ENCODE measurements at regions not wholly inside any gene's neighbourhood (a gene's known extent, or its start where the extent isn't known, plus 50 kb on each side); places are given as distances from the start of the nearest gene placed in this dataset.

DNA sequence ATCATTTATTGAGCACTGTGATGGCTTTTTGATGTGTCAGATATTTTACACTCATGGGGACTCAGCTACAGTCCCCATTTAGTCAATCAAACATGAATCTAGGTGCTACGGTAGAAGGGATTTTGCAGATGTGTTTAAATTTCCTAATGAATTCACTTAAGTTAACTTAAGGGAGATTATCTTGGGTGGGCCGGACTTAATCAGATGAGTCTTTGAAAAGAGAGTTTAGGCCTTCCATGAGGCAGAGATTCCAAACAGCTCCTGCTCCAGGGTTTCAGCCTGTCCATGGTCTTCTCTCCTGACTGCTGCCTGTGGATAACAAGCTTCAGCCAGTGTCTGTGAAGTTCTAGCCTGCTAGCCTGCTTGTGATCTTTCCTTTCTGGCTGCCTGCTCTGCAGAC is 202.4 kb downstream of the IDS start:
- WGBS, 2 donors (ENCODE audit: extremely low coverage in 2 of 2, insufficient read length in 2 of 2, insufficient replicate concordance in 1 of 2): no CpG with 5 or more reads among the region's 2 CpGs

DNA sequence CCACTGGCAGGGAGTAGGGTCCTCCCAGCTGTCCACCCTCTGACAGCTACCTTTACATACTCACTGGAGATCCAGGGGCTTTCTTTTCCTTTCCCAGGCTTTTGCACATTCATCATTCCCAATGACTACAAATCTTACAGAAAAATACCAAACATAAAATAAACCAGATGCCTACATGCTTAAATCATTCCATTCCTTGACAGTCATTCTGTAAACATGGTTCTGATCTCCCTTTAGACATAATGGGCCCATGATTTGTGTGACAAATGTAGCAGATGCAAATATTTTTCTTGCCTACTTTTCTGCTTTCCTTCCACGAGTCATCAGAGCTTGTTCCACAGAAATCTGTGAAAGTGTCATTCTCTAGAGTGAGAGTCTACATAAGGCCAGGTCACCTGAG is 207.0 kb downstream of the IDS start:
- Histone ChIP-seq H3K18ac (ENCODE audit: low read length) (no peak overlapping the region), H3K4me1 (ENCODE audit: control insufficient read depth in 2 of 2, insufficient read depth in 1 of 2, low read depth in 1 of 2, low read length in 2 of 2) (no peaks in the 10 kb centered on the region), H3K14ac (ENCODE audit: low read length) (no peak overlapping the region), H2BK15ac (ENCODE audit: low read length) (no peak overlapping the region), H2AK5ac (ENCODE audit: low read depth, low read length) (no peak overlapping the region), H2BK12ac (ENCODE audit: low read length) (no peak overlapping the region), H4K8ac (ENCODE audit: low read depth, low read length) (no peak overlapping the region), H2AFZ (ENCODE audit: low read length) (no peak overlapping the region), H3K79me1 (ENCODE audit: low read depth, low read length) (no peaks in the 10 kb centered on the region), H3K4me2 (ENCODE audit: insufficient read depth, low read length, poor library complexity, severe bottlenecking) (no peak overlapping the region), H3K9ac (ENCODE audit: low read depth, low read length, poor library complexity) (no peak overlapping the region), H4K91ac (ENCODE audit: low read depth, low read length, poor library complexity) (no peak overlapping the region), H3K4ac (ENCODE audit: low read length) (no peak overlapping the region), H2BK120ac (ENCODE audit: low read depth, low read length) (no peak overlapping the region), H3K23ac (ENCODE audit: low read depth, low read length, poor library complexity) (no peak overlapping the region), H3K9me3 (replicated peaks in 1 of 2; ENCODE audit: control insufficient read depth in 2 of 2, insufficient read depth in 1 of 2, low read depth in 1 of 2, low read length in 2 of 2) (no peaks in the 10 kb centered on the region), H3K27ac (replicated peaks; ENCODE audit: low read length) (no peak overlapping the region), H3K4me3 (ENCODE audit: low read length in 2 of 2) (no peak overlapping the region), H3K27me3 (ENCODE audit: control insufficient read depth in 3 of 3, insufficient read depth in 3 of 3, low read depth in 1 of 3, low read length in 3 of 3) (no peaks in the 10 kb centered on the region), H3K36me3 (replicated peaks in 1 of 2; ENCODE audit: control insufficient read depth in 2 of 2, insufficient read depth in 2 of 2, low read length in 2 of 2) (no peaks in the 10 kb centered on the region), H2BK5ac (ENCODE audit: low read length) (no peak overlapping the region)
- no peak for DNase-seq (ENCODE audit: low spot score)
- no CpG with 5 or more reads among the region's 1 CpG for WGBS, 2 donors (ENCODE audit: extremely low coverage in 2 of 2, insufficient read length in 2 of 2, insufficient replicate concordance in 1 of 2)

More for the DNA sequence above, 202.4 kb downstream of the IDS start:
- H2BK120ac ChIP-seq (ENCODE audit: low read depth, low read length): no peak overlapping the region
- no peaks in the 10 kb centered on the region for H3K36me3 ChIP-seq (replicated peaks in 1 of 2; ENCODE audit: control insufficient read depth in 2 of 2, insufficient read depth in 2 of 2, low read length in 2 of 2)
- no peaks in the 10 kb centered on the region for H3K4me1 ChIP-seq (ENCODE audit: control insufficient read depth in 2 of 2, insufficient read depth in 1 of 2, low read depth in 1 of 2, low read length in 2 of 2)
- no peaks in the 10 kb centered on the region for H3K79me1 ChIP-seq (ENCODE audit: low read depth, low read length)
- H2BK12ac ChIP-seq (ENCODE audit: low read length): no peak overlapping the region
- no peak overlapping the region for H2AFZ ChIP-seq (ENCODE audit: low read length)
- no peak overlapping the region for H3K4me3 ChIP-seq (ENCODE audit: low read length in 2 of 2)
- no peak overlapping the region for H2BK5ac ChIP-seq (ENCODE audit: low read length)
- no peak overlapping the region for H3K18ac ChIP-seq (ENCODE audit: low read length)
- no peaks in the 10 kb centered on the region for H3K27me3 ChIP-seq (ENCODE audit: control insufficient read depth in 3 of 3, insufficient read depth in 3 of 3, low read depth in 1 of 3, low read length in 3 of 3)
- no peak overlapping the region for H3K23ac ChIP-seq (ENCODE audit: low read depth, low read length, poor library complexity)
- no peak overlapping the region for H3K4me2 ChIP-seq (ENCODE audit: insufficient read depth, low read length, poor library complexity, severe bottlenecking)
- H2BK15ac ChIP-seq (ENCODE audit: low read length): no peak overlapping the region
- DNase-seq (ENCODE audit: low spot score): no peak
- no peak overlapping the region for H4K91ac ChIP-seq (ENCODE audit: low read depth, low read length, poor library complexity)
- no peak overlapping the region for H3K4ac ChIP-seq (ENCODE audit: low read length)
- H3K9me3 ChIP-seq (replicated peaks in 1 of 2; ENCODE audit: control insufficient read depth in 2 of 2, insufficient read depth in 1 of 2, low read depth in 1 of 2, low read length in 2 of 2): no peaks in the 10 kb centered on the region
- H3K27ac ChIP-seq (replicated peaks; ENCODE audit: low read length): no peak overlapping the region
- H3K14ac ChIP-seq (ENCODE audit: low read length): no peak overlapping the region
- H4K8ac ChIP-seq (ENCODE audit: low read depth, low read length): no peak overlapping the region
- H2AK5ac ChIP-seq (ENCODE audit: low read depth, low read length): no peak overlapping the region
- no peak overlapping the region for H3K9ac ChIP-seq (ENCODE audit: low read depth, low read length, poor library complexity)

DNA sequence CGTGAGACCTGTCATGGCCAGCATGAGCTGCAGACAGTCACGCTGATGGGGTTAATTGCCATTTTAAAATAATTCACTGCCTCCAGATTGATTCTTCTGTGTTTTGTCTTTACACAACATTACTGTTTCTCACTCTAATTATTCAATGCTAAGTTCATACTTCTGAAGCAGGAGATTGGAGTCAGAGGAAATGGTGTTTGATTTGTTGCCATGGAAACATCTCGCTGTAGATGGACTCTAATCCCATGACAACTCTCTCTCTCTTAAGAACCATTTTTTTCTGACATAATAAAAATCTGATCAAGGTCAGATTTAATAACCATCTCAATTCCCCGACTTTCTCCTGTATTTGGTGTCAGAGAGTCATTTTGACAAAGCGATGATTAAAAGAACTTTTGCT is 209.0 kb downstream of the IDS start:
- Histone ChIP-seq H4K91ac (ENCODE audit: low read depth, low read length, poor library complexity) (no peak overlapping the region), H3K27ac (replicated peaks; ENCODE audit: low read length) (no peak overlapping the region), H3K9me3 (replicated peaks in 1 of 2; ENCODE audit: control insufficient read depth in 2 of 2, insufficient read depth in 1 of 2, low read depth in 1 of 2, low read length in 2 of 2) (no peaks in the 10 kb centered on the region), H3K4me3 (ENCODE audit: low read length in 2 of 2) (no peak overlapping the region), H2BK12ac (ENCODE audit: low read length) (no peak overlapping the region), H3K18ac (ENCODE audit: low read length) (no peak overlapping the region), H3K9ac (ENCODE audit: low read depth, low read length, poor library complexity) (no peak overlapping the region), H3K27me3 (ENCODE audit: control insufficient read depth in 3 of 3, insufficient read depth in 3 of 3, low read depth in 1 of 3, low read length in 3 of 3) (no peaks in the 10 kb centered on the region), H3K4ac (ENCODE audit: low read length) (no peak overlapping the region), H4K8ac (ENCODE audit: low read depth, low read length) (no peak overlapping the region), H3K14ac (ENCODE audit: low read length) (no peak overlapping the region), H2BK120ac (ENCODE audit: low read depth, low read length) (no peak overlapping the region), H3K36me3 (replicated peaks in 1 of 2; ENCODE audit: control insufficient read depth in 2 of 2, insufficient read depth in 2 of 2, low read length in 2 of 2) (no peaks in the 10 kb centered on the region), H2AFZ (ENCODE audit: low read length) (no peak overlapping the region), H2BK5ac (ENCODE audit: low read length) (no peak overlapping the region), H3K4me2 (ENCODE audit: insufficient read depth, low read length, poor library complexity, severe bottlenecking) (no peak overlapping the region), H2BK15ac (ENCODE audit: low read length) (no peak overlapping the region), H2AK5ac (ENCODE audit: low read depth, low read length) (no peak overlapping the region), H3K79me1 (ENCODE audit: low read depth, low read length) (no peaks in the 10 kb centered on the region), H3K23ac (ENCODE audit: low read depth, low read length, poor library complexity) (no peak overlapping the region), H3K4me1 (ENCODE audit: control insufficient read depth in 2 of 2, insufficient read depth in 1 of 2, low read depth in 1 of 2, low read length in 2 of 2) (no peaks in the 10 kb centered on the region)
- no CpG with 5 or more reads among the region's 5 CpGs for WGBS, 2 donors (ENCODE audit: extremely low coverage in 2 of 2, insufficient read length in 2 of 2, insufficient replicate concordance in 1 of 2)
- no peak for DNase-seq (ENCODE audit: low spot score)

DNA sequence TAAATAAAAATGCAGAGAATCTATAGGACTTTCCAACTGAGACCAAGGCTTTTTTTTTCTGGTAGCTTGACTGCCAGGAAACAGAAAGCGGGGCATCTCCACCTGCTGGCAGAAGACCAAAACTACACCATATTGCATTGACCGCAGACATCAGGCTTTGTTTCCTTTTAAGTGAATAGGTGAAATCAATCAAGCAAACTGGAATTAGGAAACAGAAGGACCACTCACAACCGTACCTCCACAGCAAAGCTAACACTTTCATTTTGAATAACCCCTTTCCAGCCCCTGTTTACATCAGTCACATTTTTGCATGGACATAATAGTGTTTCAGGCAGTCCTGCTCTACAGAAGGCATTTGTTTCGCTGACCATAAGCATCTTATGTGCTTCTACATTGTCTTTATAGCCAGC is 218.2 kb downstream of the IDS start:
- H3K27me3 ChIP-seq (ENCODE audit: control insufficient read depth in 3 of 3, insufficient read depth in 3 of 3, low read depth in 1 of 3, low read length in 3 of 3): no peaks in the 10 kb centered on the region
- H4K8ac ChIP-seq (ENCODE audit: low read depth, low read length): no peak overlapping the region
- no peak overlapping the region for H3K14ac ChIP-seq (ENCODE audit: low read length)
- H2AK5ac ChIP-seq (ENCODE audit: low read depth, low read length): no peak overlapping the region
- H2BK12ac ChIP-seq (ENCODE audit: low read length): no peak overlapping the region
- H2AFZ ChIP-seq (ENCODE audit: low read length): no peak overlapping the region
- DNase-seq (ENCODE audit: low spot score): peak; percentile 42
- no peak overlapping the region for H3K4me2 ChIP-seq (ENCODE audit: insufficient read depth, low read length, poor library complexity, severe bottlenecking)
- H2BK120ac ChIP-seq (ENCODE audit: low read depth, low read length): no peak overlapping the region
- H2BK5ac ChIP-seq (ENCODE audit: low read length): no peak overlapping the region
- no peak overlapping the region for H4K91ac ChIP-seq (ENCODE audit: low read depth, low read length, poor library complexity)
- no peak overlapping the region for H3K9ac ChIP-seq (ENCODE audit: low read depth, low read length, poor library complexity)
- no peak overlapping the region for H3K18ac ChIP-seq (ENCODE audit: low read length)
- H3K4ac ChIP-seq (ENCODE audit: low read length): no peak overlapping the region
- no peak overlapping the region for H3K23ac ChIP-seq (ENCODE audit: low read depth, low read length, poor library complexity)
- no peak overlapping the region for H3K4me3 ChIP-seq (ENCODE audit: low read length in 2 of 2)
- no peaks in the 10 kb centered on the region for H3K4me1 ChIP-seq (ENCODE audit: control insufficient read depth in 2 of 2, insufficient read depth in 1 of 2, low read depth in 1 of 2, low read length in 2 of 2)
- H3K27ac ChIP-seq (replicated peaks; ENCODE audit: low read length): no peak overlapping the region
- no CpG with 5 or more reads among the region's 4 CpGs for WGBS, 2 donors (ENCODE audit: extremely low coverage in 2 of 2, insufficient read length in 2 of 2, insufficient replicate concordance in 1 of 2)
- H2BK15ac ChIP-seq (ENCODE audit: low read length): no peak overlapping the region
- H3K79me1 ChIP-seq (ENCODE audit: low read depth, low read length): no peaks in the 10 kb centered on the region
- no peaks in the 10 kb centered on the region for H3K9me3 ChIP-seq (replicated peaks in 1 of 2; ENCODE audit: control insufficient read depth in 2 of 2, insufficient read depth in 1 of 2, low read depth in 1 of 2, low read length in 2 of 2)
- no peaks in the 10 kb centered on the region for H3K36me3 ChIP-seq (replicated peaks in 1 of 2; ENCODE audit: control insufficient read depth in 2 of 2, insufficient read depth in 2 of 2, low read length in 2 of 2)

Measured in neuronal stem cell (in vitro differentiated cells).